ENCODE measurements at regions not wholly inside any gene's neighbourhood (a gene's known extent, or its start where the extent isn't known, plus 50 kb on each side); places are given as distances from the start of the nearest gene placed in this dataset.
"Not testable (repeated sequence)": the region's sequence is repeated elsewhere in the genome, so short reads cannot be mapped to it uniquely, and the experiment has no call there.

DNA sequence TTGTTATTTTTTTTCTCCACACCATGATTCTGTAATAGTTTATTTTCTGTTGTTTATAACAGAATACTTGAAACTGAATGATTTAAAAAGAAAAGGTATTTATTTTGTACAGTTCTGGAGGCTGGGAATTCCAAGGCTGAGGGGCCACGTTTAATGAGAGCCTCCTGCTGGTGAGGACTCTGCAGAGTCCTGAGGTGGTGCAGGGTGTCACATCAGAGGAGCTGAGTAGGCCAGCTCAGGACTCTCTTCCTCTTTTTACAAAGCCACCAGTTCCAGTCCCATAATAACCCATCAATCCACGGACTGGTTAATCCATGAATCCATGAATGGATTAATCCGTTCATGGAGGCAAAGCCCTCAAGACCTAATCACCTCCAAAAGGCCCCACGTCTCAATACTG is 71.6 kb downstream of the TFAP2A start:
- no peak for DNase-seq

DNA sequence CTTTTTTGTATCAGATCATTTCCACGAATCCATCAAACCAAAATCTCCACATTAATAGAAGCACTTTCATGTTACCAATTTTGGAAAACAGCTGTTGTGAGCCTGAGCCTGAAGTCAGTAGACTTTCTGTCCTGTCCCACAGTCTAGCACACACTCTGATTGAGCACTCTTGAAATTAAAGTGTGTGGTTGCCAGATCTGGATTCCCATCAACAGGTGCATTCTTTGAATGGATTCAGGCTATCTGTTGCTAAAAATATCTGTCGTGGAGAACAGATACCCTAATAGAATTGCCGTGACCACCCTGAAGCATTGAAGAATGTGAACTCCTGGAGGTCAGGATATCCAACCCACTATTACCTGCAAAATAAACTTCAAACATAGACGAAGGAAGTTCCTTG is 73.3 kb downstream of the TFAP2A start:
- DNase-seq, result no peak

DNA sequence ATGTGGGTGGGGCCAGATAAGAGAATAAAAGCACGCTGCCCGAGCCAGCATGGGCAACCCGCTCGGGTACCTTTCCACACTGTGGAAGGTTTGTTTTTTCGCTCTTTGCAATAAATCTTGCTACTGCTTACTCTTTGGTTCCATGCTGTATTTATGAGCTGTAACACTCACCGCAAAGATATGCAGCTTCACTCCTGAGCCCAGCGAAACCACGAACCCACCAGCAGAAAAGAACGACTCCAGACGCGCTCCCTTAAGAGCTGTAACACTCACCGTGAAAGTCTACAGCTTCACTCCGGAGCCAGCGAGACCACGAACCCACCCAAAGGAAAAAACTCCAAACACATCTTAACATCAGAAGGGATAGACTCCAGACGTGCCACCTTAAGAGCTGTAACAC is 76.7 kb downstream of the TFAP2A start:
- DNase-seq, result peak; percentile 88

DNA sequence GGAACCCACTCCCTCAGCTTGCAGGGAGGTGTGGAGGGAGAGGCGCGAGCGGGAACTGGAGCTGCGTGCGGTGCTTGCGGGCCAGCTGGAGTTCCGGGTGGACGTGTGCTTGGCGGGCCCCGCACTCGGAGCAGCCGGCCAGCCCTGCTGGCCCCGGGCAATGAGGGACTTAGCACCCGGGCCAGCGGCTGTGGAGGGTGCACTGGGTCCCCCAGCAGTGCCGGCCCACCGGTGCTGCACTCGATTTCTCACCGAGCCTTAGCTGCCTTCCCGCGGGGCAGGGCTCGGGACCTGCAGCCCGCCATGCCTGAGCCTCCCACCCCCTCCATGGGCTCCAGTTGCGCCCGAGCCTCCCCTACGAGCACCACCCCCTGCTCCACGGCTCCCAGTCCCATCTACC is 77.5 kb downstream of the TFAP2A start:
- DNase-seq, result not testable (repeated sequence)

DNA sequence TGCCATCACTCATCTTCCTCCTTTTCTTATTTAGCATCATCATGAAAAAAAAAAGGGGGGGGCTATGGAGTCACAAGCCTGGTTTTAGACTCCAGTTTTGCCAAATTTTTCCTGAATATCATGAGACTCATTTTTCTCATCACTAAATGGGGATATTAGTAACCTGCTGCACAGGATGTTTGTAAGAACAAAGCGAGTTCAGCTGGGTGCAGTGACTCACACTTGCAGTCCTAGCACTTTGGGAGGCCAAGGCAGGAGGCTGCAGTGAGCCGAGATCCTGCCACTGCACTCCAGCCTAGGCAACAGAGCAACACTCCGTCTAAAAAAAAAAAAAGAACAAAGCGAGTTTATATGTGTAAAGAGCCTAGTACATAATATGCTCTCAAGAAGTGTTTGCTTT is 82.8 kb downstream of the TFAP2A start:
- no peak for DNase-seq

DNA sequence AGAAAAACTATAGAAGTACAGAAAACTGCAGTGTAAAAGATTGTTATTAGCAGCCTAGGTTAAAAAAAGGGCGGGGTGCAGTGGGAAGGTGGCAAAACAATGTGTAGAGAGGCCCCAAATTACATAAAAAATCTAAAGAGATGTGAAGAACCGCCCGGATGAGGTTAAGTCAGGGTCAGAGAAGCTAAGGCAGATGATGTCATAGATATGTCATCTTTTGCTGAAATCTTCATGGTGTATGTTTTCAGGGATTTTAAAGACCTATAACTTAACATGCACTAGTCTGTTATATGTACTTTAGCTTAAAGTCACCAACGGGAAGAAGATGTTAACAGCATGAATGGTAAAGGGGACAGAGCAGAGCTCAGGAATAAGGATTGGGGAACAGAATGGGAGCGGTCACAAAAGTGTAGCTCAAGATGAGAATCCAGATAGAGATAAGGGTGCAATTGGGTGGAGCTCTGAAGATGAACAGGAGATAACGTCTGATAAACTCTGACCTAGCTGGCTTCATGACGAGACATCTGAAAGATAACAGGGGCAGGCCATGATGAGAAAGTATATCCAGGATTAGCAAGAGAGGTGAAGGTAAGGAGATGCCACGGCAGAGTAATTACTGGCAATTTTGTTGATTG is 83.4 kb downstream of the TFAP2A start:
- no peak for DNase-seq

DNA sequence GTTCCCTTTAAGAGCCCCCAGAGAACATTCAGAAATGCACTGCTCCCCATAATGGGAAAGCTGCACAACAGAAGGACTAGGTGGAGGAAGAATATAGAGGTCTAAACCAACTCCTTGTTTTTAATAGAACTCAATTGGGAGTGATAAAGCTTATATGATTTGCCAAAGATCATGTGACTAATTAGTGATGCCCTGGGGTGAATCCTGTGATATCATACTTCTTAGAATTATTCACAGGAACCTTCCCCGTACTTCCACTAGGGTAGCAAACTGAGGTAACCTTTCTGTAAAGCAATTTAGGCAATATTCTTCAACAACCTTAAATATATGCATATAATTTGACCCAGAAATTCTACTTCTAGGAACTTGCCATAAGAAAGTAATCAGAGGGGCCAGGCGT is 84.4 kb downstream of the TFAP2A start:
- DNase-seq, result no peak

DNA sequence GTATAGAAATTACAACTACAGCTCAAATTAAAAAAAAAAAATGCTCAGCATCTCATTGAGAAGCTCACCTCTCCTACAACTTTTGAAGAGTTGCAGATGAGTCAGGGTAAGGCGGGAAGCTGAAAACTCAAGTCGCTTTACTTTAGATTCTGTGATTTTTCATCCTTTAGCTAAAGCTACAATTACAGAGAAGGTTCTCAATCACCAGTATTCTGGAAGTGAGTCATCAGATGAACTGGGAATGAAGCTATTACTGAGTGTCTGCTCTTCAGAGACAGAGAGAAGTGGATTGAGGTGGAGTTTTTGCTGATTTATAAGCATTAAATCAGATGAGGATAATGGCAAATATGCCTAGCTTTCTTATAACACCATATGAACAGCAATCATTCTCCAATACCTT is 91.9 kb downstream of the TFAP2A start:
- DNase-seq, result no peak

DNA sequence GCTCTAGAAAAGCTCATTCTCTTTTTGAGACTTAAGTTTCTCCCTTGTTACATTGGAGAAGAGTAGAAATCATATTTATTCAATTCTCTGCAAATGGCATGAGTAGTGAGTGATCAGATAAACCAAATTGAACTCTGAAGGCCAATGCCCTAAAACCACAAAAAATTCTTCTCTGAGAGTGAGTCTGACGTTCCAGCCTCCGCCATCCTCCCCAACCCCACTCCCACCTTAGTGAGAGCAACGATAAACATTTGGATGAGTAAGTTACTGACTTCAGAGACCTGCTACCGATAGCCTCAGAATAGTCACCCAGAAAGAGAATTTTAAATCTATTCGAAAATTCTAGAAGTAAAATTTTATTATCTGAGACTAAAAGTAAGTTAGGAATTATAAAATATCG is 94.6 kb downstream of the TFAP2A start:
- DNase-seq, result no peak

DNA sequence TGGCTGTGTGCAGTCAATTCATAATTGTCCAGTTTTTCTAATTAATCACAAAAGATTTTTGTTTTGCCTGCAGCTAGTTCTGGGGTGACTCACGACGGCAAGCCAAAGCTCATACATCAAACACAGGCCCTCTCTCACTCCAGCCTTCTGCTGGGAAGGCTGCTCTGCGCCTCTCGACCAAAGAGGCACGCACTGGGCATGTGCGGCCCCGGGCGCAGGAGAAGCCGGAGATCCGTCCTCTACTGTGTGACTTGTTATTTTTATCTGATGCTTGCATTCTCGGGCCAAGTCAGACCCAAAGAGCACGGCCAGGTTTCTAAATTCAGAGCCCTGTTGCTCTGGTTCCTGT is 98.5 kb downstream of the TFAP2A start:
- peak; percentile 93 for DNase-seq

DNA sequence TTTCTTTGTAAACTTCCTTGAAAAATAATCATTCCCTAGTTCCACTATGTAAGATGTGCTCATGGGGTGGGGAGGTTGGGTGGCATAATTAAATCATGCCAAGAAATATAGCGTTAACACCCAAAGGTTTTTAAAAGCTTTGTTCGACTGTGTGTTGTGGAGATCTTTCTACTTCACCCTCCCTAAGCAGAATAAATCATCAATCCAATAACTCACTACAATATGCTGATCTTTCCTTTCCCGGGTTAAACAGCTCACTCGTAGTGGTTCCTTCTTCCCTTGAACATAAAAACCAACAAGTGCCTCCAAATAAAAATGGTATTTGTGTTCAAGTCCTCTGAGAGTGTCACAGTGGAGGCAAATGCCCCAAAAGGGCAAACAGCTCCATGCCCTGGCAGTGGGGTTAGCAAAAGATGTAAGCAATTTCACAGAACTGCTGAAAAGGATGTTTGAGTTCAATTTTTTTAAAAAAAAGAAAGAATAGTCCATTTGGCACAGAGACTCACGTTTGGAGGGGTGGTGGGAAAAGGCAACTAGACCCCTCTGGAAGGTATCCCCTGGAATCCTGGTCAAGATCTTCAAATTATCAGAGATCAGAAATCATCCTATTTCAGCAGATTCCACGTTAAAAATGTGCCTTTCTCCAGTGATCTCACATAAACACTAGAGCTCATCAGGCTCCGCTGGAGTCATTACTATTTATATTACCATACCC is 99.1 kb downstream of the TFAP2A start:
- no peak for DNase-seq

DNA sequence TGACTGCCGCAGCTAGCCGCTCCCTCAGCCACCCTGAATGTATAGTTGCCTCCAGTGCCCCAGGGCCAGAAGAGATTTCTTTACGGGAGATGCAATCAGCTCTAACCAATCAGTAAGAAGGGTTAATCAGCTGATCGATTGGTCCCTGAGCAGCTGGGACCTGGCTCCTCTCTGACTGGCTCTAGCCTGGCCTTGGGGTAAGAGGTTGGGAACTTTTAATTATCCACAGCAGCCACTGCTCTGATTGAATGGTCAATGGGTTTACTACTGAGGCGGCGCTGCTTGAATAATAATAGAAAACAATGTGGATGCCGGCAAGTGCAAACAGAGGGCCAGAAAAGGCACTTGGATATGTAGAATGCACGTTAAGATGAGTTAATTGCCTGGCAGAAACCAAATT is 99.8 kb downstream of the TFAP2A start:
- peak; percentile 97 for DNase-seq

DNA sequence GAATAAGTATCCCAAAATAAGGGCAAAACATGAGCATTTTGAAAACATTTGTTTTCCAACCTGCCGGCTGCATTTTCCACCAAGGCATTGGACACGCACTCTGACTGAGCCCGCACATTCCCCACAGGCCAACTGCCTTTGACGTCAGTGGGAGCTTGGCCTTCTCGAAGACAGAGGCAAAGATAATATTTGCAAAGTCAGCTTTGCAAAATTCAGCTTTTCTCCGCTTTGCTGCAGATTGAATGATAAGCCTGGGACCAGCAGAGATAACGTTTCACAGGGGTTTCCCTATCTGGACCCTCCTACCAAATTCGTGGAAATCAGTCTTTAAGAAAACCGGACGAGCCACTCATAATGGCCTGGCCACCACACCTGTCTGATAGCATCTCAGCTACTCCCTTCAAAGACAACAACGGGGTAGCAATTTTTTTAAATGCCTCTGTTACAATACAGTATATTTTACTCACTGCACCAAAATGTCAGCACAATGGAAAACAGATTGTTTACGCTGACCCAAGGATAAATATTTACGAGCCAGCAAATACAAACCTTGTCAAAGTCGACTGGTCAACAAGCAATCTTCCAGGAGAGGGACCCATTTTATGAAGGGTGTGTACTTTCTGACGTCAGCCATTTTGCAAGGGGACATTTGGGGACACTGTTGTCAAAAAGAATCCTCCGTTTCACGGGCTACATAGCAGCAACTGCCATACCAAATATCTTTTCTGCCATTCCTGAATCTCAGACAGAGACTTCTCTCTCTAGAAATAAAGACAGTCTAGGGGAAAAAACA is 100.5 kb downstream of the TFAP2A start:
- DNase-seq, result peak; percentile 72

DNA sequence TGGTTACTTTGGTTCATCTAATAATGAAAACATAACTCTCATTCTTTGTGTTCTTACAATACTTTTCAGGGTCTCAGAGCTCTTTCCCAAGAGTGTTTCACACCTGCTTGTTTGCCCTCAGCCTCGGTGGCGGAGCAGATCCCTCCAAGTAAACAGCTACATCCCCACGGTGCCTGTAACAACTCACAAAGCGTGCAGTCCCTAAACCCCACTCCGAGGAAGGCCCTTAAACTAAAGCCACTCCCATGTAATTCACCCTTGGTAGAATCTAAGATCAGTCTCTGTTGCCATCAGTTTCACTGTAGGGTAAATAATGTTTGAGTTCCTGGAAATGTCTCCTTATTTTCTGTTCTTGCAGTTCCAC is 101.1 kb downstream of the TFAP2A start:
- no peak for DNase-seq

DNA sequence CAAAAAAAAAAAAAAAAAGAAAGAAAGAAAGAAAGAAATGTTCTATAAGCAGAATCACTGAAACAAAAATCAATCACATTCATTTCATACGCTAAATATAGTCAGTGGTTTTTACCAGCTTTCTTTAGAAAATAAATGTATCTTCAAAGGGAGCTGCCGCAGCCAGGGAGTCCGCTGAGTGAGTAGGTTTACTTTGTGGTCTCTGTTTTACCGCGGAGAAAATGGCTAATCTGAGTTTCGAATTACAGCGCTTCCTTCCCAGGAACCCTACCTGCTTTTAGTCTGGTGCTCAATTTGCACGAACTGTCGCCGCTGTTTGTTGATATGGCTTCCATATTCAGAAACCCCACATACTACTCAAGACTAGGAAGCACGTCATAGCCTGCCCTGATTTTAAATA is 102.4 kb downstream of the TFAP2A start:
- DNase-seq, result no peak

DNA sequence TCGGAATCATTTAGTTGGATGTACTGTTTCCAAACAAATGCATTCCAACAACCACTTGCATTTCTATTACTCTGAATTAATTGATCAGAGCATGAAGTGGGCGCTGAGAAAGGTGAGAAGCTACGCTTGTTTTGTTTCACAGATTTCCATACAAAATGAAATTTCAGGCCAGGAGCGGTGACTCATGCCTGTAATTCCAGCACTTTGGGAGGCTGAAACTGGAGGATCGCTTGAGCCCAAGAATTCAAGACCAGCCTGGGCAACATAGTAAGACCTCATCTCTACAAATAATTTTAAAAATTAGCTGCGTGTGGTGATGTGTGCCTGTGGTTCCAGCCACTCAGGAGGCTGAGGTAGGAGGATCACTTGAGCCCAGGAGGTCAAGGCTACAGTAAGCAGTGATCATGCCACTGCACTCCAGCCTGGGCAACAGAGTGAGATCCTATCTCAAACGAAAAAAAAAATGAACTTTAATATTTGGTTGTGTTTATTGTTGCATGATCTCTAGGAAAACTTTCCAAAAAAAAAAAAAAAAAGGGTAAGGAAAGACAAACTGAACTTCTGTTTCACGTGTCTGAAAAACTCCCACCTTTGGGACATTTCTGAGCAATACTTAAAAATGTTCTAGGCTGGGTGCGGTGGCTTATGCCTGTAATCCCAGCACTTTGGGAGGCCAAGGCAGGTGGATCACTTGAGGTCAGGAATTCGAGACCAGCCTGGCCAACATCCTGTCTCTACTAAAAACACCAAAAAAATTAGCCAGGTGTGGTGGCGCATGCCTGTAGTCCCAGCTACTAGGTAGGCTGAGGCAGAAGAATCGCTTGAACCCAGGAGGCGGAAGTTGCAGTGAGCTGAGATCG is 103.1 kb downstream of the TFAP2A start:
- DNase-seq, result not testable (repeated sequence)

DNA sequence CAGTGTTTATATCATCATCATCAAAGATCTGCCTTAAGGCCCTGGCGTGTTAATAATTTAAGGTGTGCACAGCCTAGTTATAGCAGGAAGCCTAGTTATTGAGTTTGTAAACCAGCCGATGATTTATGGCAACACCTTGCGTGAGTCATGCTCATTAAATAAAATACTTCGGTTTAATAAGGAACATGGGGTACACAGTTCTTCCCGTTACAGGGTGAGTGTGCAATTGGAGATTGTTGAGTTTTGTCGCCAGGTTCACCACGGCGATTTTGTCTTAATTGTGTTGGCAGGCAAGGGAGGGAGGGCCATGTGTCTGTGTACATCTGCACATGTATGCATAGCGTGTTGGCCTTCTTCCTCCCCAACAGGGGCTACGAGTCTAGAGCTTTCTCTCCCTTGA is 104.0 kb downstream of the TFAP2A start:
- DNase-seq, result no peak

DNA sequence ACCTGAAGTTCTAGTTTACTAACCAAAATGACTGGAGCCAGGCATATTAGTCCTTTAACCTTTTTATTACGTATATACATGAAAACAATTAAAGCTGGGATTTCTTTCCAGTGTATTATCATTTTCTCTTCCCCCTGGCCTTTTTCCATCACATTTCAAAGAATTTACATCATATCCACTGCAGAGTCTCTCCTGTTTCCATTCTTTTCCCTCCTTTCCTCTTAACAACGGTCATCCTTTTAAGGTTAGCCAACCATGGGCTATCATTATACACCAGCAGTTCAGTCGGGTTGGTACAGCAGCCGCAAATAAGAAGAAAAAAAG is 104.6 kb downstream of the TFAP2A start:
- no peak for DNase-seq

DNA sequence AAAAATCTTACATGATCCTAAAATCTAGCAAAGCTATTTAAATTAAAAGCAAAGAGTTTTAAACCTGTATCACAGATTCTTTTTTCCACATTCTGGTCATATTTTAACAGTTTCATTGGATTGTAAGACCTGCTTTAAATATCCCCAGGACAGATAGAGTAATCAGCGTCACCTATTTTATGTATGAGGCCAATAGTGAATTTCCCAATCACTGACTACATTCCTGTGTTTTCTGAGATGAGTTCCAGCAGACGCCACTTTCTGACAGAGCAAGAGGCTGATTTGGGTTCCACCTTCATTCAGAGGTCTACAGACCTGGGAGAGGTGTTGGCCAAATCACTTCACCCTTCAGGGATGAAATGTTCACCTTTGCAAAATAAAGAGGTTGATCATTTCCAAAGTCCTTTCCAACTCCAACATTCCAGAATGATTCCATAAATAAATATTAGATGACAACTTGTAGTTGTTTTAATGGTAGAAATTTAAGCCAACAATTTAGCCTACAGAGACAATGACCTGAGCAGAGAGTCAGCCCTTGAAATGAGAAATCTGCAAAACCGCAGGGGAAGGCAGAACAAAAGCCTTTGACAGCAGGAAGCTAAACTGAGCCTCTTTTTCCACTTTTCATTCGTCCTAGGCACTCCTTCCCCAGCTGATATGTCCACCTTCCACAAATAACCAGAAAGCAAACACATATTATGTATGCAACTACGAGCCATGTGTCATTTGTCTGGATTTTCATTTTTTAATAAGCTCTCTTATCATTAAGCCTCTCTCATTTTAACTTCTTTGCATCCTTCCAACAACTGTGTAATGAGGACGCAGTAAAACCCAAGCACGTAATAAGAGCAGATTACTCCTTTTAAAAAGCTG is 105.2 kb downstream of the TFAP2A start:
- DNase-seq, result no peak

DNA sequence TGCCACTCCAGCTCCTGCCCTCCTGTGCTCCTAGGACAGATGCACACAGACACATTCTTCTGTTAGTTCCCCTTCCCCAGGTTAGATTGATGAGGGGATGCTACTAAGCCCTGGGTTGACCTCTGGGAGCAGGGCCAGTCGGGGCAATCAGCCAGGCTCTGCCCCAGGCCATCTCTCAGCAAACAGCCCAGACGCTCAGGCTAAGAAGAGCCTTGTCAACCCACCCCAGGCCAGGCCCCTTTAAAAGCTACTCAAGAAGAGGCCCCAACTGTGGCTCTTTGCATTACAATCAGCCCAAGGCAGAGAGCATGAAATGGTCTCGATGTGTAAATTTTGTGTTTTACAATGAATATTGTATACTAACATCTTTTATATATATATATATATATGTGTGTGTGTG is 107.4 kb downstream of the TFAP2A start:
- DNase-seq, result peak; percentile 95

DNA sequence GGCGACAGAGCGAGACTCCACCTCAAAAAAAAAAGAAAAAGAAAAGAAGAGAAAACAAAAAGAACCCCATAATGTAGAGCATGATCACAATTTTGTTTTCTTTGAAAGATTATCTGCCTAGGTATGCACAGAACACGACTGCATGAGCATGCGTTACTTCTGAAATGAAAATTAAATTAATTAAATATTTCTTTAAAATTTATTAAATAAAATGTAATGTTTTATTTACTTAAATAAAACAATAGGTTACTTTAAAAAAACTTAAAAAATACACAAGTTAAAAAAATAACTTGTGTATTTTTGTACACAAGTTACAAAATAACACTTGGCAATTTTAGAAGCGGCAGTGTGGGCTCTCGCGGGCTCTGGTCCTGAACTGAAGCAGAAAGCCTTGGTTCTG is 107.8 kb downstream of the TFAP2A start:
- DNase-seq, result no peak

DNA sequence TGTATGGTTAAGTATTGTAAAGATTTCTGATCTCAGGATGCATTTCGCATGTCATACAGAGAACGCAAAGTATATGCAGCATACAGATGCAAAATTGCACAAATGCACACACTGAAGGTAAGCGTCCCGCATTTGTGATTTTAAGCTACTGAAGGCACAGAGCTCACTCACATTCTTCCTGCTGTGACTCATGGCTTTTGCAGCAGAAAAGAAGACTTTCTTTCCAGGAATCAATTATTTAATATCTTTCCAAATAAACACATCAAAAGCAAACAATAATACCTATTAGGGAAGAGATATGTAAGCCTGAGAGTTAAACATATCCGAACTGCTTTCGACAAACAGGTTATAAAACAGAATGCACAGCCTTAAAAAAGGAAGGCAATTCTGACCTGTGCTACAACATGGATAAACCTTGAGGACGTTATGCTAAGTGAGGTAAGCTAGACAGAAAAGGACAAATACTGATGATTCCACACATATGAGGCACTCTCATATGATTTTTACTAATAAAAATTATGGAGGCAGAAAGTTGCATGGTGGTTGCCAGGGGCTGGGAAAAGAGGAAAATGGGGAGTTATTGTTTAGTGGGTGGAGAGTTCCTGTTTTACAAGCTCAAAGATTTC is 109.0 kb downstream of the TFAP2A start:
- no peak for DNase-seq

Measured in islet precursor cell (in vitro differentiated cells).